Neural crest cell (in vitro differentiated cells): ENCODE measurements at regions not wholly inside any gene's neighbourhood (a gene's known extent, or its start where the extent isn't known, plus 50 kb on each side); places are given as distances from the start of the nearest gene placed in this dataset.

Experiments
- DNase-seq: peaks from one replicate; pipeline ENCODE4 v3.0.0; 2021; ENCODE audit warnings: low read depth, mixed read lengths, low spot score
- H3K27ac Mint-ChIP-seq: one replicate; pipeline ENCODE4 v1.8.0; 2021; ENCODE audit warnings: mild to moderate bottlenecking, mixed read lengths; ENCODE audit not compliant: unreplicated experiment
- H3K27me3 Mint-ChIP-seq: 2 replicates; pipeline ENCODE4 v1.8.0; 2021; ENCODE audit warnings: low read depth, mild to moderate bottlenecking, mixed read lengths
- H3K36me3 Mint-ChIP-seq: 2 replicates; pipeline ENCODE4 v1.8.0; 2021; ENCODE audit warnings: low read depth, mild to moderate bottlenecking, mixed read lengths
- H3K4me1 Mint-ChIP-seq: 2 replicates; pipeline ENCODE4 v1.8.0; 2021; ENCODE audit warnings: mixed read lengths
- H3K4me3 Mint-ChIP-seq: one replicate; pipeline ENCODE4 v1.8.0; 2021; ENCODE audit warnings: mild to moderate bottlenecking, mixed read lengths
- H3K9me3 Mint-ChIP-seq: 2 replicates; pipeline ENCODE4 v1.8.0; 2021; ENCODE audit warnings: mixed read lengths
- CTCF ChIP-seq: fragments of 200-600 bp; sonication (generic); conservative IDR thresholded peaks from 2 replicates; pipeline ENCODE4 v1.5.0; 2021; ENCODE audit warnings: antibody characterized with exemption, mild to moderate bottlenecking

DNA sequence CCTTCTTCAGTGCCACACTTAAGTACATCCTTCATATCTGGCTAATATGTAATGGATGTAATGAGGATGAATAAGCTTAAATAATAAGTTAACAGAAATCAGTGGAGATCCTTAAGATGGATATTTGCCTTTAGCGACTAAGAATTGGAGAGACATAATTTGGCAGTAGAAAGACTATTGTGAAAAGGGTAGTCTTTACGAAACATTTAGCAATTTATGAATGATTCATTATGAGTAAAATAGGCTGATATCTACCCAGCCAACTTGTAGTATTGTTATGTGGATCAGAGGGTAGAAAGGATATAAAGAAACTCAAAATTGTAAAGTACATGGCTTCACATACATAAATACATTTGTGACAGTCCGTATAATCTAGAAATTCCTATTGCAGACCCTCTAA, 2371.8 kb downstream of the PCDH7 start:
- no peak overlapping the region for H3K4me3 Mint-ChIP-seq
- no peaks in the 10 kb centered on the region for H3K36me3 Mint-ChIP-seq
- H3K27me3 Mint-ChIP-seq: no peaks in the 10 kb centered on the region
- no peak for TF ChIP-seq CTCF
- no peak overlapping the region for H3K27ac Mint-ChIP-seq
- no peak for DNase-seq
- peaks cover 3% of the 10 kb centered on the region for H3K9me3 Mint-ChIP-seq
- H3K4me1 Mint-ChIP-seq: no peaks in the 10 kb centered on the region

- H3K4me3 Mint-ChIP-seq: no peak overlapping the region
- no peaks in the 10 kb centered on the region for H3K4me1 Mint-ChIP-seq
- no peak overlapping the region for H3K27ac Mint-ChIP-seq
- H3K36me3 Mint-ChIP-seq: no peaks in the 10 kb centered on the region
- DNase-seq: no peak
- no peaks in the 10 kb centered on the region for H3K27me3 Mint-ChIP-seq
- no peak for TF ChIP-seq CTCF
- H3K9me3 Mint-ChIP-seq: no peaks in the 10 kb centered on the region
Measured at GRCh38 chr4:33104273-33104672, 2384.1 kb downstream of the PCDH7 start.

- no peak for TF ChIP-seq CTCF
- H3K27me3 Mint-ChIP-seq: no peaks in the 10 kb centered on the region
- H3K27ac Mint-ChIP-seq: no peak overlapping the region
- H3K9me3 Mint-ChIP-seq: no peaks in the 10 kb centered on the region
- H3K36me3 Mint-ChIP-seq: no peaks in the 10 kb centered on the region
- H3K4me3 Mint-ChIP-seq: no peak overlapping the region
- no peak for DNase-seq
- no peaks in the 10 kb centered on the region for H3K4me1 Mint-ChIP-seq
Measured at GRCh38 chr4:33107814-33108213, 2387.6 kb downstream of the PCDH7 start.

GRCh38 chr4:33111117-33111516, 2390.9 kb downstream of the PCDH7 start:
- Mint-ChIP-seq H3K4me1 (no peaks in the 10 kb centered on the region), H3K36me3 (no peaks in the 10 kb centered on the region), H3K27ac (no peak overlapping the region), H3K4me3 (no peak overlapping the region), H3K9me3 (no peaks in the 10 kb centered on the region), H3K27me3 (no peaks in the 10 kb centered on the region)
- DNase-seq: no peak
- no peak for TF ChIP-seq CTCF

DNA sequence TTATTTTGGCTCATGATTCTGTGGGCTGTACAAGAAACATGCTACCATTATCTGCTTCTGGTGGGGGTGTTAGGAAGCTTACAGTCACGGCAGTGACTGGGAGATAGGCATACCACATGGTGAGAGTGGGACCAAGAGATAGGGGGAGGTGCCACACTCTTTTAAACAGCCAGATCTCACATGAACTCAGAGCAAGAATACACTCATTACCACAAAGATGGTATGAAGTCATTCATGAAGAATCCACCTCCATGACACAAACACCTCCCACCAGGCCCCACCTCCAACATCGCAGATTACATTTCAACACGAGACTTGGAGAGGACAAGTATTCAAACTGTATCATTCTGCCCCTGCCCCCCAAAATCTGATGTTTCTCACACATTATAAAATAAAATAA, 2396.7 kb downstream of the PCDH7 start:
- no peaks in the 10 kb centered on the region for H3K36me3 Mint-ChIP-seq

More for the DNA sequence above, 2396.7 kb downstream of the PCDH7 start:
- peaks cover 10% of the 10 kb centered on the region for H3K9me3 Mint-ChIP-seq
- H3K27me3 Mint-ChIP-seq: no peaks in the 10 kb centered on the region
- no peak for DNase-seq
- peak overlapping the region; percentile 83 for H3K27ac Mint-ChIP-seq
- TF ChIP-seq CTCF: no peak
- H3K4me1 Mint-ChIP-seq: no peaks in the 10 kb centered on the region
- H3K4me3 Mint-ChIP-seq: no peak overlapping the region
